HG02678 (cell line): ENCODE measurements at regions not wholly inside any gene's neighbourhood (a gene's known extent, or its start where the extent isn't known, plus 50 kb on each side); places are given as distances from the start of the nearest gene placed in this dataset.

Experiments used
- ATAC-seq: cut with Tn5 transposase; IDR thresholded peaks from one replicate; pipeline ENCODE4 v1.9.1; 2021; ENCODE audit warnings: mild to moderate bottlenecking, moderate library complexity; ENCODE audit not compliant: unreplicated experiment

DNA sequence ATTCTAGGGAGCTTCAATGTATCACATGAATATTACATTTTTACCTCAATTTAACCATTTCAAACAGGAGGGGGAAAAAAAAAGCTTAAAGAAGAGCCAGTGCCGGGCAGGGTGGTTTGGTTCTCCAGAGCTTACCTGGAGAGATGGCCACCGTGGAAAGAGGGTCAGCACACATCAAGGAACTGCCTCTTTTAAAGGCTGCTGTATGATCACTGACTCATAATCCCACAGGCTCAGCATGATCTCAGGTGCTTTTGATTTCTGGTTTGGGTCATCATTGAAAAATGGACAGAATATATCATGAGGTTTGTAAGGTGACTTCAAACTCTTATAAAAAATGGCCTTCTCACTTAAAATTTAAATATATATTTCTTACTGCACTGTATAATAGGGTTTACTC, 67.5 kb upstream of the MDFIC start:
- no peak for ATAC-seq

DNA sequence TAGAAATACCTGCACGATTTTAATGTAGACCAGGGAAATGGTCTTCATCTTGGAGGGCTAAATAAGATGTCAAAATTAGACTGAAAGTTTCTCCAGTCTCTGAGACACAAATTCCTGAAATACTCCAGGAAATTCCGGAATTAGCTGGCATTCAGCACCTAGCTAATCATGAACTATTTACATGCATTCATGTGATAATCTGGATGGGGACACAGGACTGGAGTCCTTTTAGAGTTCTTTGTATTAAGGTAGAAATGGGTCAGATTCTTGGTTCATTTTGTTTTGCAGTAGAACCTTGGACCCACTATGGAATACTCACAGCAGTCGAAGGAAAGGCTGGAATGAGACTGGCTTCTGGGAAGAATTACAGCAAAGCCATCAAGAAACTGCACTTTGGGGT, 65.3 kb upstream of the MDFIC start:
- ATAC-seq = no peak

DNA sequence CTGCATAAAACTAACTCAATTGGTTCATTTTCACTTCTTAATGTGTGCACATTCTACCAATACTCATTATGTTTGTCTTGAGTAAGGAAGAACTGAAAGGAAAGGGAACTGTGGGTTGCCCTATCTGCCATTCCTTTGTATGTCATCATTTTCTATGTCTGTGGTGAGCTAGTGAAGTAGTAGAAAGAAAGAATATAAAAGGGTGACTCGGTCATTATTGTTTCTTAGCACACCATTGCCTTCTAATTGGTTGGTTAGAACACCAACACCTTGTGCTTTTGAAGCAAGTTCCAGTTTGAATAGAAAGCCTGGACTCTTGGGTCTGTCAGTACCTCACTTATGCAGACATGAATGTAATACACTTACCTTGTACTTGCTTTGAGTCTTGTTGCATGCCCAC, 64.3 kb upstream of the MDFIC start:
- ATAC-seq = no peak

DNA sequence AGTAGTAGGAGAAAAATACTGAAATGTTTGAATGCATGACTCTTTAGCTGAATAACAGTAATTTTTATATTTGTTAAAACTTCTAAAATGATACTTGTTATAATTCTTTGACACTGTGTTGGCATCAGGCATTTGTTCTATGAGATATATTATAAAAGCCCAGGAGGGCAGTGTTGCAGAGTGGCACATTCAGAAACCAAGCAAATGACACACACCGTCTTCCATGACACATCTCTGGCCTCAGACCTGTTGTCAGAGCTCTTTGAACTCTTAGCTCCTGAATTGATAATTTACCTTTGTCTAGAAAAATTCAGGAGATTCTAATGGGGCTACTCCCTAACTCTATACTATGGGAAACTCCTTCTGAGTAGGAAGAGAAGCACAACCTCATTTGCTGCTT, 62.4 kb upstream of the MDFIC start:
- ATAC-seq = no peak

DNA sequence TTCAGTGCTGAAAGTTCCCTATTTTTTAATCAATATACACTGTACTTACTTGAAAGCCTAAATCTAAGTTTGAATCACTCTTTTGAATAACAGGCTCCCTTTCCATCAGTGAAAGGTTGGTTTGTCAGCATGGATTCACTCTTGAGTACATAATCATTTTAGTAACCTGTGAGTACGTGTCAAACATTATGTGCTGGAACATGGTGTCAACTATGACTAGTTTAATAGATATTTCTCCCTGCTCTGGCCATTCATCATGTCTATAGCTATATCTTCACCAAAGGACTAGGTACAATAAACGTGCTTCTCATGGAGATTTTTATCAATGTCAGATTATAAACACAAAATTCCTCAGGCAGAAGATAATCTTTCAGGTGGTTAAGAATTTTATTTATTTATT, 61.7 kb upstream of the MDFIC start:
- no peak for ATAC-seq

DNA sequence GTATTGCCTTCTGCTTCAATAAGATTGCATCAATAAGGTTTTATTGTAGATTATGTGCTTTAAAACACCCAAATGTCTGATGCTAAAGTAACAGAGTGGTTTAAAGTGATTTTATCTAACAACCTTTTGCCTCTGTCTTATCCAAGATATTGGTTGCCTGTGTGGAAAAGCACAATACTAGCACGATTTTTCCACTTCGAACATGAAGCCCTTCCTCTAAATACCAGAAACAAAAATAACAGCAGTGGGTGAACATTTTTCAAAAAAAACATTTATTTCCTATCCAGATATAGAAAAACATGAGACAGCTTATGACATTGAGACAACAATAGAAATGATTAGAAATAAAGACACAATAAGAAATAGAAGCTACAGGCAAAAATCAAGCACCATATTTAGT, 59.5 kb upstream of the MDFIC start:
- no peak for ATAC-seq

DNA sequence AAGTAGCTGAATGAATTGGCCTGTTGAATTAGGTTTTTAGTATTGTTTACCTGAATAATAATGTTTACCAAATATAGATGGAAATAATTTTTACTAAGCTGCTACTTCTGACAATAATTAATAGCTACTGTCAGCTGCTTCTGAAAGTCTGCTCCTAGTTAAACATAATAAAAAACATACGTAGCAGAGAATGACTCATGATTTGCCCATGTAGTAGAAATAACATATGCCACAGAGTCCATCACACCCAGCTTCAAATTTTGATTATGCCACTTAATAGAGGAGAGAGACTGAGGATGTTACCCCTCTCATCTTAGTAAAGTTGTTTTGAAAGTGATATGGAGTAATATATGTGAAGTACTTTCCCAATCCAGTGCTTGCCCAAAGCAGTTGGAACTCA, 57.6 kb upstream of the MDFIC start:
- ATAC-seq = no peak

DNA sequence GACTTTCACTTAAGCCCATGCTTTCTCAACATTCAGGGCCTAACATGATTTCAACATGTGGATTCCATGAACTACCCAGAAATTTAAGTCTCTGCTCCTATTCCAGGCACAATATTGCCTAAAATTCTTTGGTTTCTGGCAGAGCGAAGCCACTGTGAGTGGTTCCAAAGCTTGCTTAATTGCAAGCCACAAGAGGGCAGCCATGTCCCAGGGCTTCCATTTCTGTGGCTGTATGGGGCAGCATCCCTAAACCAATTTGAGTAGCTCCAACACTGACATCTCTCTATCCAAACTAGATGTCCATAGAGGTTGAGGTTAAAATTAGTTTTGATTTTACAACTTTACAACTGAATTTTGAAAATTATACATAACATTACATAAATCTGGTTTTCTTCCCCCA, 56.3 kb upstream of the MDFIC start:
- ATAC-seq = peak; percentile 91
